Central memory CD8-positive, alpha-beta T cell (primary cell): ENCODE measurements at regions not wholly inside any gene's neighbourhood (a gene's known extent, or its start where the extent isn't known, plus 50 kb on each side); places are given as distances from the start of the nearest gene placed in this dataset.

Experiments used
- ATAC-seq: fragments of 150-1000 bp; cut with Tn5 transposase; replicated peaks from 2 replicates; pipeline ENCODE4 v1.10.0; 2022; ENCODE audit warnings: mild to moderate bottlenecking, moderate FRiP score, moderate number of reproducible peaks; ENCODE audit not compliant: poor library complexity, severe bottlenecking; ENCODE audit errors: extremely low read depth
- DNase-seq, 2 donors: peaks; one replicate each; pipeline ENCODE4 v3.0.0; 2021; ENCODE audit warnings: low spot score in 2 of 2
- H3K27ac Mint-ChIP-seq: one replicate; pipeline ENCODE4 v1.8.0; 2022; ENCODE audit warnings: low read depth, mild to moderate bottlenecking, moderate library complexity, mixed read lengths
- H3K27me3 Mint-ChIP-seq: one replicate; pipeline ENCODE4 v1.8.0; 2022; ENCODE audit warnings: mixed read lengths
- H3K36me3 Mint-ChIP-seq: one replicate; pipeline ENCODE4 v1.8.0; 2022; ENCODE audit warnings: mild to moderate bottlenecking, moderate library complexity, mixed read lengths; ENCODE audit not compliant: insufficient read depth
- H3K4me1 Mint-ChIP-seq: one replicate; pipeline ENCODE4 v1.8.0; 2022; ENCODE audit warnings: mixed read lengths
- H3K4me3 Mint-ChIP-seq: one replicate; pipeline ENCODE4 v1.8.0; 2022; ENCODE audit warnings: mild to moderate bottlenecking, moderate library complexity, mixed read lengths
- H3K9me3 Mint-ChIP-seq: one replicate; pipeline ENCODE4 v1.8.0; 2022; ENCODE audit warnings: mixed read lengths

DNA sequence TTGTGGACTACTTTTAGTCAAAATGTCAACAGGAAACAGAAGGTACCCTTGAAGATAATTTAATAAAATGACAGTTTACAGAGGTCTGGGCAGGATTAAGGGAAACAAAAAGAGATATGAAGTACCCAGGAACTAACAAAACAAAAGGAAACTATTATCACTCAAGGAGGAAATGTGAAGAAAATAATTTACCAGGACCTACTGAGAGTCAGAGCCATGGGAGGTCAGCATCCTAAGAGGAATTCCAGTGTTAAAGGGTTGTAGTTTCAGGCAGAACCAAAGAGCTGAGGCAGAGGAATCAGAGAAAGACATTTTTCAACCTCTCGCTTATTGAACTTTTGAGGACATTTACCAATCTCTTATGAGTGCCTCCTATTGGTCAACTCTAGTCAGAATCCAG, 408.9 kb upstream of the CBLB start:
- H3K4me3 Mint-ChIP-seq: no peak overlapping the region
- H3K9me3 Mint-ChIP-seq: peaks cover 6% of the 10 kb centered on the region
- peaks cover 8% of the 10 kb centered on the region for H3K27me3 Mint-ChIP-seq
- no peaks in the 10 kb centered on the region for H3K36me3 Mint-ChIP-seq
- no peak overlapping the region for H3K27ac Mint-ChIP-seq
- DNase-seq (no peak), ATAC-seq (no peak)
- H3K4me1 Mint-ChIP-seq: peaks cover 12% of the 10 kb centered on the region

DNA sequence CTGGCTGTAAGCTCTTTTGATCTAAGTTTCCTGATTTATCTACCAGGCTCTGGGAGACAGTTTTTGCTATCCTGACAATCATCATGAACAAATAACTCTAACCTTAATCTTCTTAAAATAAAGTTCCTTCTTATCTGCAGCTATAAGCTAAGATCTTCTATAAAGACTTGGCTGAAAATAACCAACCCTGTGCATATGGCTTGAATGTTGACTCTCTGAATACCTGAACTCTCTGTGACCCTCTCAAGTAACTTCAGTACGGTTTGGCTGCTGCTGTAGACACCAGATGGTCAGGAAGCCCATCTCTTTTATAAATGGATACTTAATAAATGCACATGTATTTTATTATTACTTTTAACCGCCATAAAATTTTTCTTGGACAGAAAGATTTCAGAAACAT, 412.4 kb upstream of the CBLB start:
- Mint-ChIP-seq H3K36me3 (no peaks in the 10 kb centered on the region), H3K9me3 (no peaks in the 10 kb centered on the region), H3K27me3 (peaks cover 8% of the 10 kb centered on the region), H3K4me3 (no peak overlapping the region), H3K27ac (no peak overlapping the region), H3K4me1 (peaks cover 12% of the 10 kb centered on the region)
- no peak for DNase-seq
- no peak for ATAC-seq

DNA sequence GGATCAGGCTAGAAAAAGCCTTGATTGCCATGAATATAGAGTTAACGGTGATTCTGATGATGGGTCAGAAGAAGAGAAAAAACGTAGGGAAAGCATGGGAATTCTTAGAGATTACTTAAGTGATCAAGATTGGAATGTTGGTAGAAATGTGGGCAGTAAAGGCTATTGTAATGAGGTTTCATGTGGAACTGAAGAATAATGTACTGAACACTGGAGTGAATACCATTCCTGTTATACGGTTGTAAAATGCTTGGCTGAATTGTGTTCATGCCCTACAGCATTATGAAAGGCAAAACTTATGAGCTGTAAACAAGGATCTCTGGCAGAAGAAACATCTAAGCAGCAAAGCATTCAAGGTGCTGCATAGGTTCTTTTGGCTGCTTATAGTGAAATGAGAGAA, 414.1 kb upstream of the CBLB start:
- ATAC-seq (no peak), DNase-seq (no peak)
- Mint-ChIP-seq H3K4me3 (no peak overlapping the region), H3K27me3 (peaks cover 7% of the 10 kb centered on the region), H3K9me3 (no peaks in the 10 kb centered on the region), H3K27ac (no peak overlapping the region), H3K36me3 (no peaks in the 10 kb centered on the region), H3K4me1 (peaks cover under 1% of the 10 kb centered on the region)

DNA sequence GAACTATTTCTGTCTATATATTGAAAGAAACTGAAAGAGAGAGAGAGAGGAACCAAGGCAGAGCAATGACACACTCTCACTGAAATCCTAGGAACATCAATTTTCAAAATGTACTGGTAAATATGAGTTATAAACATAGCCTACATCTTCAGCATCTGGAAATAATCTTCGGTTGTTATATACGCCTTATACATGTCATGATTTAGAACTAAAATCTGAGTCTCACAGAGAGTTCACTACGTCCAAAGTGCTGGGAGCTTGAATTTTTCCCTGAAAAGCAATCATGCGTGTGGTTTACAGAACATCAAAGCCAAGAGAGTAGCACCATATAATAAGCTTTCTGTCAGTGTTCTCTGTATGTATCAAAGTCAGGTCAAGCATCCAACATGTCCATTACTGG, 420.0 kb upstream of the CBLB start:
- Mint-ChIP-seq H3K27ac (no peak overlapping the region), H3K4me3 (no peak overlapping the region), H3K36me3 (no peaks in the 10 kb centered on the region), H3K27me3 (no peaks in the 10 kb centered on the region), H3K4me1 (peaks cover 15% of the 10 kb centered on the region), H3K9me3 (no peaks in the 10 kb centered on the region)
- DNase-seq: no peak
- no peak for ATAC-seq

DNA sequence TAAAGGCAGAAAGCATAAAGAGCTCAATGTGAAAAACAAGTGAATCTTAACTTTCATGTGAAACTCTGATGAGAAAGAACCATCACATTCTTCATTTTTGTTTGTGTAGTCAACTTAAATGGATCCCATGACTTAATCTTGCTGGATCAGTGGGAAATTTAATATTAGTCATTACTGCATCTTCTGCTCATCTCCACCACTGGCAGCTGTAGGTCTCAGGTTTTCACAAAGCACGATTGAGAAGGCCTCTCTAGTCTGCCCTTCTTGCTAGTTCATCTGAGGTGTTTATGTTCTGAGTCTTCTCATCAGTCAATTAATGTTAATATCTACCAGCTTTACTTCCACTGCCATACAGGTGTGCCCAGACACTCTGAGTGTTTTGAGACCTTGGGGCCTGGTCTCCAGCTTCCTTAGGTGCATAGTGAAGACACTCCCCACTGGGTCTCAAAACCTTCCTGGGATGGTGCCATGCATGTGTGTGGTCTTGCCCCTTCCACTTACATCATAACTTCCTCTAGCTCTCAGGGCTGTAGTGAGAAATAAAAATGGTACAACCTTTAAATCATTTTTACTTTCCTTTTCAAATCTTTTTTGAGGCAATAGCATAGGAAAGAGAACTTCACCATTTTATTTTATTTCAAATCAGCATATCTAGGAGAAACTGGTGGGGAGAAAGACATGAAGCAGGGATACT, 421.6 kb upstream of the CBLB start:
- DNase-seq: no peak
- H3K27ac Mint-ChIP-seq: peak overlapping the region; percentile 9
- no peaks in the 10 kb centered on the region for H3K27me3 Mint-ChIP-seq
- no peaks in the 10 kb centered on the region for H3K9me3 Mint-ChIP-seq
- ATAC-seq: no peak
- H3K4me3 Mint-ChIP-seq: no peak overlapping the region
- H3K4me1 Mint-ChIP-seq: peaks cover 15% of the 10 kb centered on the region
- H3K36me3 Mint-ChIP-seq: no peaks in the 10 kb centered on the region

DNA sequence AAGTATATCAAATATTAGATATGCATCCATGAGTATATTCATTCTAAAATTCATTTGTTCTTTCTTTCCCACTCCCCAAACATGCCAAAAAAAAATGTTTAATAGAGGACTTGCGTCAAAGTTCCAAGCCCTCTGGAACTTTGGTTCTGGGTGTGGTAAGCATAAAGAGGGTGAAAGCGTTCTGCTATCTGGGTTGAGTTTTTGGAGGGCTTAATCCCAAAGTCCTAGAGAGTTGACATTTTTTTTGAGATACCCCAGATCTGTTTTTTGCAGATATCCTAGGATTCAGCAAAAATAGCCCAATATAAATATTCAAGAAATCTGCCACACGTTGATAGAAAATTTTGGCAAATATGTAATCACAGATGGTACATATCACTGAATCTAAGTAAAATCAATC, 424.3 kb upstream of the CBLB start:
- H3K27me3 Mint-ChIP-seq: no peaks in the 10 kb centered on the region
- H3K27ac Mint-ChIP-seq: no peak overlapping the region
- peaks cover 15% of the 10 kb centered on the region for H3K4me1 Mint-ChIP-seq
- no peaks in the 10 kb centered on the region for H3K36me3 Mint-ChIP-seq
- ATAC-seq (no peak), DNase-seq (no peak)
- no peaks in the 10 kb centered on the region for H3K9me3 Mint-ChIP-seq
- no peak overlapping the region for H3K4me3 Mint-ChIP-seq

DNA sequence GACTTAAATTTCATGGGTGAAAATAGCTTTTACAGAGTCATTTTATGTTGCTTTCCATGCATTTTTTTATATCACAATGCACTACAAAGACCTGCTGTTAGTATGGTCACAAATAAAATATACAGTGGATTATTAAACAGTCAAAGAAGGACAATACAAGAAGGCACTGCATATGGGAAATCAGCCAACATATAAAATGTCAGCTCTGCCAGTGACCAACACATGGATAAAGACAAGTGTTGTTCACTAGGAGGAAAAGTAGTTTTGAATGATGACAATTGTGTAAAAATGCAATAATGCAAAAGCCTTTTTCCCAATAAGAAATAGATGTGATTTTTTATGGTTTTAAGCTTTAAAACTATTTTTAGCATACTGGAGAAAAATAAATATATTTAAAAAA, 425.3 kb upstream of the CBLB start:
- ATAC-seq: no peak
- no peak overlapping the region for H3K27ac Mint-ChIP-seq

DNA sequence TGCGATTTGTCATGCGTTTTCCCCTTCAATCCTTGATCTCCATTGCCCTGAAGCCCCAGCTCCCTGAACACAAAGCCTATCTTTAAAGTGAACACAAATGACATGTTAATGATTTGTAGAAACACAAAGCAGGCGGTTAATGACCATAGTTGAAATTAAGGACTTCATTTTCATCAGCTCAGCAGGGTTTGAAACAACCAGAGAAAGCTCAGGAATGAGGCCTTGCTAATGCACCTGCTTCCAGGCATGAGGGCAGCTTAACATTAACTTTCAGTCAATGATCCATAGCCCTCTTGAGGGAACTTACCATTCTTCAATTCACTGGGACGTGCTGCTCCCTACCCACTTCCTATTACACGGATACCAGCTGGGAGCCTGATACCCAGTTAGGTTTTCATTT, 427.2 kb upstream of the CBLB start:
- no peak overlapping the region for H3K4me3 Mint-ChIP-seq
- DNase-seq (no peak), ATAC-seq (no peak)
- no peak overlapping the region for H3K27ac Mint-ChIP-seq
- no peaks in the 10 kb centered on the region for H3K9me3 Mint-ChIP-seq
- H3K4me1 Mint-ChIP-seq: peaks cover 12% of the 10 kb centered on the region
- no peaks in the 10 kb centered on the region for H3K27me3 Mint-ChIP-seq
- H3K36me3 Mint-ChIP-seq: no peaks in the 10 kb centered on the region

More for the DNA sequence above, 425.3 kb upstream of the CBLB start:
- Mint-ChIP-seq H3K9me3 (no peaks in the 10 kb centered on the region), H3K4me1 (peaks cover 10% of the 10 kb centered on the region), H3K27me3 (no peaks in the 10 kb centered on the region), H3K36me3 (no peaks in the 10 kb centered on the region), H3K4me3 (no peak overlapping the region)
- no peak for DNase-seq

DNA sequence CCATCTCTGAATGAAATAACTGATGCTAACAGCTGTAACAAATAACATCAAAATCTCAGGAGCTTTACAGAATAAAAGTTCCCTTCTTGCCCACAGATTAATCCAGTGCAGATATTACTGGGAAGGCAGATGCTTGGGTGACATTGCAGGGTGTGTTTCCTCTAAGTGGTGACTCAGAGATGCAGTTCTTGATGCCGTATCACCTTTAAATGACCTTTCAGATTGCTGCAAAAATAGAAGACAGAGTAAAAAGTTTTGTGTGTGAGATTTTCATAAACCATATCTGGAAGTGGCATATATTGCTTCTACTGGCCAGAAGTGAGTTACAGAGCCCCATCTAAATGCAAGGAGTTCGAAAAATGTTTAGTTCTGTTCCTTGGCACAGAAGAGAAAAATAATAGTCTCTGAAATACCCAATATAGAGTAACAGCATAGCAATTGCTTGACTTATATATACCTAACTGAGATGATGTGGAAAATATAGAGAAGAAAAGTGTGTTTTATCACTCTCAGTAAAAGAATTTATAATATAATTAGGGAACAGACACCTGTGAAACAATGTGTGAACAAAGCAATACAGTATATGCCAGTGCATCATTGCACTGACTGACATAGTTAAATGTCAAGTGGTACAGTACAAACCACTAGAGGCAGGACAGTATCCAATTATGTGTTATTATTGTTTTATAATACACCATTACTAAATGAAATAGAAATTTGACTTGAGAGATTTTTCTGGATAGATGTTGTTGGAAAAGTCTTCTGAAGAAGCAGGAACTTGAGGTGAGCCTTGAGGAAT, 430.7 kb upstream of the CBLB start:
- Mint-ChIP-seq H3K36me3 (no peaks in the 10 kb centered on the region), H3K27ac (no peak overlapping the region), H3K4me1 (peaks cover 36% of the 10 kb centered on the region), H3K4me3 (no peak overlapping the region), H3K9me3 (no peaks in the 10 kb centered on the region), H3K27me3 (no peaks in the 10 kb centered on the region)
- DNase-seq (no peak), ATAC-seq (peak; percentile 34)

DNA sequence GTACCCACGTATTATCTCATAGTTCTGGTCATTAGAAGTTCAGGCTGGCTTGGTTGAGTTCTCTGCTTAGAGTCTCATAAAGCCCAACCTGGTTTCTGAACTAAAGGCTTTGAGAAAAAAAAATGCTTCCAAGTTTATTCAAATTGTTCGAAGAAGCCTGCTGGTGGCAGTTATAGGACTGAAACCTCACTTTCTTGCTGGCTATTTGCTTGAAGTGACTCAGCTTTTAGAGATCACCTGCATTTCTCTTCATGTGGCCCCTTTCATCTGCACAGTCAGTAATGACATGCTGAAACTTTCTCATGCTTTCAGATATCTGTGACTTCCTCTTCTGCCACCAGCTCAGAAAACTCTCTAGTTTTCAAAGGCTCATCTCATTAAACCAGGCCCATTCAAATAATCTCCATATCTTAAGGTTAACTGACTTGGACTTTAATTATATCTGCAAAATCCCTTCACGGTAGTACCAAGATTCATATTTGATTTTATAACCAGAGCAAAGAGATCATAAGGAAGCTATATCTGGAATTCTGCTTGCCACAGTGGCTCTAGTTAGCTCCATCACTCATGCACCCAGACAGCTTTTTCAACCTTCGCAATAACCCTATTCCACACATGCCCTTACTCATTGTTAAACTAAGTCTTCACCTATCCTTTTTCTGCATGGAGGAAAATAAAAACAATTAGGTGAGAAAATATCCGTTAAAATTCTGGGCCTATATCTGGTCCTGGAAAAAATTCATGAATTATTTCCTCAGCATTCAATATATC, 433.8 kb upstream of the CBLB start:
- DNase-seq (no peak), ATAC-seq (peak; percentile 73)
- Mint-ChIP-seq H3K36me3 (no peaks in the 10 kb centered on the region), H3K4me3 (no peak overlapping the region), H3K9me3 (no peaks in the 10 kb centered on the region), H3K27me3 (no peaks in the 10 kb centered on the region), H3K27ac (peak overlapping the region; percentile 14), H3K4me1 (peaks cover 38% of the 10 kb centered on the region)

DNA sequence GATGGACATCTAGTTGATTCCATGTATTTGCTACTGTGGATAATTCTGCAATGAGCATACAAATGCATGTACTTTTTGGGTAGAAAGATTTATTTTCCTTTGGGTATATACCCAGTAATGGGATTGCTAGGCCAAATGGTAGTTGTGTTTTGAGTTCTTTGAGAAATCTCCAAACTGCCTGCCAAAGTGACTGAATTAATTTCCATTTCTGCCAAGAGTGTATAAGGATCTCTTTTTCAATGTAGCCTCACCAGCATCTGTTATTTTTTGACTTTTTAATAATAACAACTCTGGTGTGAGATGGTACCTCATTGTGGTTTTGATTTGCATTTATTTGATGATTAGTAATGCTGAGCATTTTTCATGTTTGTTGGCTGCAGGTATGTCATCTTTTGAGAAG, 435.0 kb upstream of the CBLB start:
- Mint-ChIP-seq H3K27ac (no peak overlapping the region), H3K4me3 (no peak overlapping the region), H3K4me1 (peaks cover 38% of the 10 kb centered on the region)

DNA sequence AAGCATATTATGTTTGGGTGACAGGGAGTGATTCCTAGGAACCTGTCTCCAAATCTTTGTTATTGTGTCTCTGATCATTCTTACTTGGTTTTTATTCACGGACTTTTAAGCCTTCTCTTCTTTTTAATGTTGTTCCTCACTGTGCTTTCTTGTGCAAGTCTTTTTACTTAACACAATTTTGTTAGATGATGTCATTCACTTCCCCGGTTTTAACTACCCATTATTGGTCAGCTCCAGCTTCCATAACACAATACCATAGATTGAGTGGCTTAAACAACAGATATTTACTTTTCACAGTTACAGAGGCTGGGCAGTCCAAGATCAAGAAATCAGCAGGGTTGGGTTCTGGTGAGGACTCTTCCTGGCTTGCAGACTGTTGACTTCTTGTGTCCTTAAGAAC, 436.3 kb upstream of the CBLB start:
- no peak overlapping the region for H3K27ac Mint-ChIP-seq
- no peak for DNase-seq
- no peaks in the 10 kb centered on the region for H3K36me3 Mint-ChIP-seq
- peaks cover 27% of the 10 kb centered on the region for H3K4me1 Mint-ChIP-seq
- H3K4me3 Mint-ChIP-seq: no peak overlapping the region
- H3K27me3 Mint-ChIP-seq: no peaks in the 10 kb centered on the region
- H3K9me3 Mint-ChIP-seq: no peaks in the 10 kb centered on the region
- ATAC-seq: no peak

More for the DNA sequence above, 435.0 kb upstream of the CBLB start:
- Mint-ChIP-seq H3K27me3 (no peaks in the 10 kb centered on the region), H3K36me3 (no peaks in the 10 kb centered on the region), H3K9me3 (no peaks in the 10 kb centered on the region)
- DNase-seq (no peak), ATAC-seq (no peak)
